H9 (cell line): ENCODE measurements at regions not wholly inside any gene's neighbourhood (a gene's known extent, or its start where the extent isn't known, plus 50 kb on each side); places are given as distances from the start of the nearest gene placed in this dataset.

Source experiments
- DNase-seq: peaks from one replicate; pipeline ENCODE4 v3.0.0-alpha.2; 2017
- H2AFZ ChIP-seq: one replicate; pipeline ENCODE4 v1.6.1; 2013; ENCODE audit warnings: mild to moderate bottlenecking, low read length, control low read depth, moderate library complexity
- H2AK5ac ChIP-seq: 2 replicates; pipeline ENCODE4 v1.6.1; 2013; ENCODE audit warnings: low read length, control low read depth, mixed read lengths; ENCODE audit not compliant: insufficient read length
- H2BK120ac ChIP-seq: one replicate; pipeline ENCODE4 v1.6.1; 2013; ENCODE audit warnings: low read depth, mild to moderate bottlenecking, low read length, control low read depth, inconsistent platforms; ENCODE audit not compliant: poor library complexity, severe bottlenecking
- H2BK12ac ChIP-seq: 2 replicates; pipeline ENCODE4 v1.6.1; 2013; ENCODE audit warnings: low read length, control low read depth, mixed read lengths, low read depth; ENCODE audit not compliant: insufficient read length
- H2BK15ac ChIP-seq: 2 replicates; pipeline ENCODE4 v1.6.1; 2013; ENCODE audit warnings: low read depth, low read length, control low read depth
- H2BK20ac ChIP-seq: one replicate; pipeline ENCODE4 v1.6.1; 2013; ENCODE audit warnings: low read depth, mild to moderate bottlenecking, low read length, control low read depth, inconsistent platforms; ENCODE audit not compliant: poor library complexity, severe bottlenecking
- H2BK5ac ChIP-seq: 2 replicates; pipeline ENCODE4 v1.6.1; 2013; ENCODE audit warnings: low read length, control low read depth, mixed read lengths; ENCODE audit not compliant: insufficient read length
- H3K14ac ChIP-seq: 2 replicates; pipeline ENCODE4 v1.6.1; 2013; ENCODE audit warnings: low read length, control low read depth; ENCODE audit not compliant: insufficient read depth
- H3K18ac ChIP-seq: 2 replicates; pipeline ENCODE4 v1.6.1; 2013; ENCODE audit warnings: low read depth, mild to moderate bottlenecking, mixed read lengths, low read length, control low read depth; ENCODE audit not compliant: insufficient read length
- H3K23ac ChIP-seq: 2 replicates; pipeline ENCODE4 v1.6.1; 2013; ENCODE audit warnings: low read length, control low read depth, mixed read lengths, low read depth; ENCODE audit not compliant: insufficient read length
- H3K23me2 ChIP-seq: 2 replicates; pipeline ENCODE4 v1.6.1; 2013; ENCODE audit warnings: low read depth, mild to moderate bottlenecking, mixed read lengths, low read length, control low read depth; ENCODE audit not compliant: insufficient read length, poor library complexity, severe bottlenecking
- H3K27ac ChIP-seq: 2 replicates; pipeline ENCODE4 v1.5.1; 2013; ENCODE audit warnings: low read length, control low read depth, mixed read lengths, low read depth; ENCODE audit not compliant: insufficient read length
- H3K27me3 ChIP-seq: 2 replicates; pipeline ENCODE4 v1.6.1; 2013; ENCODE audit warnings: low read length, control low read depth, inconsistent platforms; ENCODE audit not compliant: insufficient read depth
- H3K4ac ChIP-seq: 2 replicates; pipeline ENCODE4 v1.6.1; 2013; ENCODE audit warnings: low read depth, mild to moderate bottlenecking, control low read depth, inconsistent platforms, low read length, moderate library complexity
- H3K4me1 ChIP-seq: 2 replicates; pipeline ENCODE4 v1.6.1; 2013; ENCODE audit warnings: low read length, control low read depth, inconsistent platforms; ENCODE audit not compliant: insufficient read depth
- H3K4me2 ChIP-seq: 2 replicates; pipeline ENCODE4 v1.6.1; 2013; ENCODE audit warnings: low read length, control low read depth, mixed read lengths; ENCODE audit not compliant: insufficient read length, insufficient read depth
- H3K56ac ChIP-seq: 2 replicates; pipeline ENCODE4 v1.6.1; 2013; ENCODE audit warnings: low read depth, mild to moderate bottlenecking, mixed read lengths, low read length, control low read depth; ENCODE audit not compliant: insufficient read length
- H3K79me1 ChIP-seq: 2 replicates; pipeline ENCODE4 v1.6.1; 2013; ENCODE audit warnings: low read depth, mild to moderate bottlenecking, moderate library complexity, low read length, control low read depth, inconsistent platforms; ENCODE audit not compliant: insufficient read depth, poor library complexity, severe bottlenecking
- H3K79me2 ChIP-seq: 2 replicates; pipeline ENCODE4 v1.6.1; 2013; ENCODE audit warnings: low read length, control low read depth, inconsistent platforms; ENCODE audit not compliant: insufficient read depth
- H3K9ac ChIP-seq: 2 replicates; pipeline ENCODE4 v1.6.1; 2013; ENCODE audit warnings: low read length, control low read depth, mixed read lengths; ENCODE audit not compliant: insufficient read length; ENCODE audit errors: extremely low read depth
- H3K9me3 ChIP-seq: one replicate; pipeline ENCODE4 v1.6.1; 2013; ENCODE audit warnings: low read depth, low read length, inconsistent platforms; ENCODE audit not compliant: control insufficient read depth
- H3T11ph ChIP-seq: one replicate; pipeline ENCODE4 v1.6.1; 2013; ENCODE audit warnings: mild to moderate bottlenecking, low read length, control low read depth, inconsistent platforms
- H4K20me1 ChIP-seq: one replicate; pipeline ENCODE4 v1.6.1; 2013; ENCODE audit not compliant: control insufficient read depth, insufficient read length, insufficient read depth
- H4K5ac ChIP-seq: 2 replicates; pipeline ENCODE4 v1.6.1; 2013; ENCODE audit warnings: low read depth, mild to moderate bottlenecking, mixed read lengths, low read length, control low read depth; ENCODE audit not compliant: insufficient read length
- H4K8ac ChIP-seq: replicated peaks from 2 replicates; pipeline ENCODE4 v1.6.1; 2013; ENCODE audit warnings: low read length, control low read depth, mixed read lengths, low read depth; ENCODE audit not compliant: insufficient read length
- H4K91ac ChIP-seq: 2 replicates; pipeline ENCODE4 v1.6.1; 2013; ENCODE audit warnings: low read depth, mild to moderate bottlenecking, moderate library complexity, mixed read lengths, low read length, control low read depth; ENCODE audit not compliant: insufficient read length
- H3K27ac Mint-ChIP-seq, 3 experiments: 2 replicates in 2 of 3; 3 replicates in 1 of 3; pipeline ENCODE4 v1.8.0; 2020 to 2021; ENCODE audit warnings: mixed read lengths in 3 of 3, mild to moderate bottlenecking in 1 of 3, moderate library complexity in 1 of 3
- H3K27me3 Mint-ChIP-seq: 2 replicates; pipeline ENCODE4 v1.8.0; 2021; ENCODE audit warnings: low read depth, mild to moderate bottlenecking, moderate library complexity, mixed read lengths
- H3K36me3 Mint-ChIP-seq, 3 experiments: 2 replicates in 2 of 3; 3 replicates in 1 of 3; pipeline ENCODE4 v1.8.0; 2020 to 2021; ENCODE audit warnings: low read depth in 3 of 3, mixed read lengths in 3 of 3; ENCODE audit not compliant: insufficient read depth in 1 of 3
- H3K4me1 Mint-ChIP-seq, 2 experiments: 2 replicates each; pipeline ENCODE4 v1.8.0; 2020; ENCODE audit warnings: mixed read lengths in 2 of 2
- H3K4me3 Mint-ChIP-seq, 2 experiments: 2 replicates in 1 of 2; 3 replicates in 1 of 2; pipeline ENCODE4 v1.8.0; 2020 to 2021; ENCODE audit warnings: mild to moderate bottlenecking in 2 of 2, mixed read lengths in 2 of 2, moderate library complexity in 1 of 2
- H3K9me3 Mint-ChIP-seq, 2 experiments: 2 replicates in 1 of 2; 3 replicates in 1 of 2; pipeline ENCODE4 v1.8.0; 2020; ENCODE audit warnings: mild to moderate bottlenecking in 2 of 2, mixed read lengths in 2 of 2, moderate library complexity in 1 of 2
- CTCF ChIP-seq: fragments of 200-600 bp; sonication (generic); conservative IDR thresholded peaks from 3 replicates; pipeline ENCODE4 v1.8.0; 2021; ENCODE audit warnings: antibody characterized with exemption, mild to moderate bottlenecking
- WGBS: extraction: QIAGEN DNeasy Blood & Tissue Kit; methylation state at CpG from one replicate; pipeline ENCODE4 v1.1.7; 2013; ENCODE audit warnings: missing lambda C conversion rate, low lambda C conversion rate, mixed read lengths; ENCODE audit not compliant: insufficient read length; ENCODE audit errors: extremely low coverage; 5-methylcytosine and 5-hydroxymethylcytosine counted together

GRCh38 chr2:44829771-44830170 lies 111.7 kb upstream of the SIX3 start:
- Histone ChIP-seq H2BK5ac (no peak overlapping the region), H4K20me1 (no peaks in the 10 kb centered on the region), H4K91ac (no peak overlapping the region), H4K8ac (no peak overlapping the region), H3K9ac (no peak overlapping the region), H3K14ac (no peak overlapping the region), H3K27ac (no peak overlapping the region), H3K79me1 (no peaks in the 10 kb centered on the region), H3K4me1 (no peaks in the 10 kb centered on the region), H3K56ac (no peak overlapping the region), H3K23me2 (no peaks in the 10 kb centered on the region), H3K4ac (no peak overlapping the region), H3K27me3 (no peaks in the 10 kb centered on the region), H4K5ac (no peak overlapping the region), H3T11ph (no peak overlapping the region), H2BK20ac (no peak overlapping the region), H3K79me2 (no peaks in the 10 kb centered on the region), H2BK120ac (no peak overlapping the region), H3K9me3 (no peaks in the 10 kb centered on the region), H2BK12ac (no peak overlapping the region), H2AK5ac (no peak overlapping the region), H2AFZ (no peak overlapping the region), H3K23ac (no peak overlapping the region), H3K18ac (no peak overlapping the region), H2BK15ac (no peak overlapping the region), H3K4me2 (no peak overlapping the region)
- Mint-ChIP-seq H3K27ac (no peak overlapping the region), H3K9me3 (peaks cover 2 to 7% of the 10 kb centered on the region in 2 experiments; a peak in 3 of 5 replicates), H3K4me3 (no peak overlapping the region), H3K36me3 (peaks cover 2 to 8% (median 3%) of the 10 kb centered on the region in 3 experiments; a peak in 5 of 7 replicates), H3K4me1 (peaks cover 8 to 12% of the 10 kb centered on the region in 2 experiments), H3K27me3 (peaks cover 9% of the 10 kb centered on the region)
- no peak for TF ChIP-seq CTCF
- no peak for DNase-seq
- no CpG with 5 or more reads among the region's 7 CpGs for WGBS
